KBM-7 (cell line): ENCODE measurements at regions not wholly inside any gene's neighbourhood (a gene's known extent, or its start where the extent isn't known, plus 50 kb on each side); places are given as distances from the start of the nearest gene placed in this dataset.
"Not testable (repeated sequence)": the region's sequence is repeated elsewhere in the genome, so short reads cannot be mapped to it uniquely, and the experiment has no call there.

Experiments
- DNase-seq: peaks from one replicate; pipeline ENCODE4 v3.0.0-alpha.2; 2015
- in situ Hi-C: fragments of 300-500 bp; cut with MboI; formaldehyde crosslinking; loops from 2 replicates; pipeline ENCODE4 v1.14.3; 2020; ENCODE audit warnings: low sequenced_read_pairs, low pct_unique_long_range_greater_than_20kb, mixed read lengths

DNA sequence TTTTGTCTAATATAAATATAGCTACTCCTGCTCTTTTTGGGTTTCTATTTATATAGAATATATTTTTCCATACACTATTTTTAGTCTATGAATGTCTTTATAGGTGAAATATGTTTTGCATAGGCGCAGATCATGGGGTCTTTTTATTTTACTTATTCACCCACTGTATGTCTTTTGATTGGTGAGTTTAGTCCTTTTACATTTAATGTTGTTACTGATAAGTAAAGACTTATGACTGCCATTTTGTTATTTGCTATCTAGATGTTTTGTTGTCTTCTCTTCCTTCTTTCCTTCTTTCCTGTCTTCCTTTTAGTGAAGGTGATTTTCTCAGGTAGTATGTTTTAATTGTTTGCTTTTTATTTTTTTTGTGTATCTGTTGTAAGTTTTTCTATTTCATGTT, 276.8 kb upstream of the CNTNAP2 start:
- DNase-seq = no peak
- in situ Hi-C loops = no loop called here

DNA sequence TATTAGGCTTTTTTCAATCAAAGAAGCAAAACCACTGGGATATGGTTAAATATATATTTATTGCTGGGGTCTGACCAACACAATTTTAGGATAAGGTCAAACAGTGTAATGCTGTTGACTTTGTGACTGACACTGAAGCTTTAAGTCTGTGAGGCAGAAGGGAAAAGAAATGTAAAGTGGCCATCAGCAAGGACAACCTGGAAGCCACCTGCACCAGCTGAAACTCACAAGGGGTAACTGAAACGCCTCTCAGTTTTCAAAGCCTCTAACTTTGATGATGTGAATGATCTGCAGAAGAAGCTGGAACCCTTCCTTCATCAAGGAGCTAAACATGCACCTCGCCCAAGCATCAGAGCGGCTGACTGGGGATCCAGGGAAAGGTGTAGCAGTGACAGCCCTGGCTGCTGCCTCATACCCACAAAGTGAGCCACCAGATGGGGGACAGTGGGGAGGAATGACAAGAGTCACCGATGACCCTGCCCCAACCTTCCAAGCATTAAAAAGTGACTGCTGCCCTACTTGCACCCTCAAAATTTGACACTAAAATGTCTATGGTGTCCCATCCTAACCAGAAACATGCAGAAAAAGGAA, 284.9 kb upstream of the CNTNAP2 start:
- no peak for DNase-seq
- in situ Hi-C loops = no loop called here

DNA sequence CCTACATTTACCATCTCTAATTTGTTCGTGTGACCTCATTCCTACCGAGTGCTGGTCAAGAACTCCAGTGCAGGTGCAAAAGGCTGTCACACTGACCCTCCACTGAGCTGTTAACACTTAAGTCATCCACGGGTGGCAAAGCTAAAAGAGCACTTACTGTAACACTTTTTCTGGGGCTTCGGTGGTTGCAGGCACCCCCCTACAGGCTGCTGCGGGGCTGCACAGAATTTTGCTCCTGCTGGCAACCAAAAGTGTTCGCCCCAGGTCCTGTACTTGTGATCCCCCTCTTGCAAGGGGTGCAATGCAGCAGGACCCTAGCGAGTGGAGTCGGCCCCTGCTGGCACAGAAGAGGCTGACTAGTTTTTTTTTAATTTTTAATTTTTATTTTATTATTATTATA, 298.9 kb upstream of the CNTNAP2 start:
- DNase-seq = no peak
- in situ Hi-C loops = no loop called here

DNA sequence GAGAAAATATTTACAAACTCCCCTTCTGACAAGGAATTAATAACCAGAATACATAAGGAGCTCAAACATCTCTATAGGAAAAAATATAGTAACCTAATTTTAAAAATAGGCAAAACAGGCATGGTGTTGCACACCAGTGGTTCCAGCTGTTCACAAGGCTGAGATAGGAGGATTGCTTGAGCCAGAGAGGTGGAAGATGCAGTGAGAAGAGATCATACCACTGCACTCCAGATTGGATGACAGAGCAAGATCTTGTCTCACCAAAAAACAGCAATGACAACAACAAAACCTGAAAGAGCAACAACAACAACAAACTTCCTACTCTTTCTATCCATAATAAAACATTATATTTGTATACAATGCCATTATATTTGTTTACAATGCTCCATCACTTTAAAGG, 304.4 kb upstream of the CNTNAP2 start:
- in situ Hi-C loops = no loop called here
- no peak for DNase-seq

DNA sequence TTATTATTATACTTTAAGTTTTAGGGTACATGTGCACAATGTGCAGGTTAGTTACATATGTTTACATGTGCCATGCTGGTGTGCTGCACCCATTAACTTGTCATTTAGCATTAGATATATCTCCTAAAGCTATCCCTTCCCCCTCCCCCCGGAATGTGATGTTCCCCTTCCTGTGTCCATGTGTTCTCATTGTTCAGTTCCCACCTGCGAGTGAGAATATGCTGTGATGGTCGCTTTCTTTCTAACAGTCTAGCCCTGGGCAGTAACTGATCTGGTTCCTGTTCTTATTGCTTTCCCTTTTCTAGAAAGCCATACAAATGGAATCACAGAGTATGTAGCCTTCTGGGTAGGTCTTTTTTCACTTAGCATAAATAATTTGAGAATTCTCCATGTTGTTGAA, 311.1 kb upstream of the CNTNAP2 start:
- DNase-seq, in situ Hi-C loops: not testable (repeated sequence)

DNA sequence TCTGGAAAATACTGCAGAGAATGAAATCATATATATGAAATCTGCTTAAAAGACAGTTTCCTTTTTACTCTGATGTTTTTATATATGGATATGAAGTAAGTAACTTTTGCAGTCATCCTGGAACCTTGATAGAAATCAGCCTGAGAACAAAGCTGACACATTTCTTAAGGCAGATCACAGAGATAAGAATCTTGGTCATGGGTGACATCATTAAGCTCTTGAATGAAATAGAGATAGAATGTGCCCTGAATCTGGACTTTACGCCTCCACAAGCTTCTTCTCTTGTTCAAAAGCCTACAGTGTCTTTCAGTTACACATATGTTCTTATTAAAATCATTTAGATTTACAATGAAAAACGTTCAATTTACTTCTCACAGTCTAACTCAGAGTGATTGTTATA, 319.1 kb upstream of the CNTNAP2 start:
- in situ Hi-C loops = no loop called here
- DNase-seq = no peak

DNA sequence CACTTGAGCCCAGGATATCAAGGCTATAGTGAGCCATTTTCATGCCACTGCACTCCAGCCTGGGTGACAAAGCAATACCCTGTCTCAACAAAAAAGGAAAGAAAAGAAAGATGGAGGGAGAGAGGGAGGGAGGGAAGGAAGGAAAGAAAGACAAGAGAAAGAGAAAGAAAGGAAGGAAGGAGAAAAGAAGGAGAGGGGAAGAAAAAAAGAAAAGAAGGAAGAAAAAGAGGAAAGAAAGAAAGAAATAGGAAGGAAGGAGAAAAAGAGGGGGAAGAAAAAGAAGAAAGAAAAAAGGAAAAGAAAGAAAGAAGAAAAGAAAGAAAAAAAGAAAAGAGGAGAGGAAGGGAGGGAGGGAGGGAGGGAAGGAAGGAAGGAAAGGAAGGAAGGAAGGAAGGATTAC, 321.5 kb upstream of the CNTNAP2 start:
- in situ Hi-C loops = no loop called here
- DNase-seq = no peak

DNA sequence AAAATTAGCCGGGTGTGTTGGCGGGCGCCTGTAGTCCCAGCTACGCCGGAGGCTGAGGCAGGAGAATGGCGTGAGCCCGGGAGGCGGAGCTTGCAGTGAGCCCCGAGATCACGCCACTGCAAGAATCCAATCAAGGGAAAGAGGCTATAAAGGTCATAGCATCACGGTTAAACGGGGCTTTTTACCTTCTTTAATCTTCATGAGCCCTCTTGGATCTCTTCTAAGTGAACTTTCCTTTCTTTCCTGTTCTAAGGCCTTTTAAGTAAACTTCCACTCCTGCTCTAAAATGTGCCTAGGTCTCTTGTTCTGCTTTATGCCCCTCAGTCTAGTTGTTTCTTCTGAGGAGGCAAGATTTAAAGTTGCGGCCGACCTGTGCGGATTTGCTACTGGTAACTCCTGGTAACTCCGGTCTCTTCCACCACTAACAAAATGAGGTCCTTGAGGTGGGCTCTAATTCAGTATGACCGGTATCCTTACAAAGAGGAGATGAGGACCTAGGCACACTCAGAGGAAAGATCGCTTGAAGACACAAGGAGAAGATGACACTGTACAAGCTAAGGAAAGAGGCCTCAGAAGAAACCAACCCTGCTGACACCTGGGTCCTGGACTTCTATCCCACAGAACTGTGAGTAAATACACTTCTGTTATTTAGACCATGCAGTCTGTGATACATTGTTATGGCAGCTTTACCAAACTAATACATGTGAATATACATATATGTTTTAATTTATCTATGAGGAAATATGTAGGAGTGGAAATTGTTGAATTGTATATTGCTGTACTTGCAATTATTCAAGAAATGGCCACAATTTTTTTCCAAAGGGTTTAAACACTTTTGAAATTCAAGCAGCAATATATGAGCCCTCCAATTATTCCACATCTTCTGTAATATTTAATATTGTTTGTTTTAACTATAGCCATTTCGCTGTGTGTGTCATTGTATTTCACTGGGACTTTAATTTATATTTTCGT, 331.5 kb upstream of the CNTNAP2 start:
- in situ Hi-C loops = no loop called here
- no peak for DNase-seq

DNA sequence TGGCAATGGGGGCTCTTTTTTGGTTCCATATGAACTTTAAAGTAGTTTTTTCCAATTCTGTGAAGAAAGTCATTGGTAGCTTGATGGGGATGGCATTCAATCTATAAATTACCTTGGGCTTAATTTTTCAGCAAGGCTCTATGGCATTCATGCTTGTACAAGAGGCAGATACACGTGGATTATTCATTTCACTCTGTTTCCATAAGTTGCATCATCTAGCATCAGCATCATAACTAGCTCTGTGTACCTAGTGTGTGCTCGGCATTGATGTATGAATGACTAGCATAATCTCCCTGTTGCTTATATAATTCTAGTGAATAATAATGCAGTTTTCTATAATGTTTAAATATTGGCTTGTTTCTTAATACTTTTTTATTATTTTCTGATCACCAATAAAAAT, 335.2 kb upstream of the CNTNAP2 start:
- DNase-seq, in situ Hi-C loops: not testable (repeated sequence)

DNA sequence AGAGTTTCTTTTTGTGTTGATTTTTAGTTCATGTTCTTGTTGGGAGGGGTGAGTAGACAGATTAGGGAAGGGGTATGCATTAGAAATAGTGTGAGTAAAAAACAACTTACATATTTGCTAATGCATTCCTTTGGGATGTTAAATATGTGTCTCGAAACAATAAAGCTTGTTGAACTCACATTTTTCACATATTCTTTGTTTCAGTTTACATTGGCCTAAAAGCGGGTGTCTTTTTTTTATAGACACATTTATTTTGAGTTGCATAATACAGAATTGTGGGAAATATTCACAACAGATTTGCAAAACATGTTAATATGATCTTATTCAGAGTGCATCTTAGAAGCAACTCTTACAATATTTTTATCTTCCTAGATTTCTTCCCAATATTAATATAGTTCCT, 337.5 kb upstream of the CNTNAP2 start:
- no peak for DNase-seq
- in situ Hi-C loops = no loop called here

DNA sequence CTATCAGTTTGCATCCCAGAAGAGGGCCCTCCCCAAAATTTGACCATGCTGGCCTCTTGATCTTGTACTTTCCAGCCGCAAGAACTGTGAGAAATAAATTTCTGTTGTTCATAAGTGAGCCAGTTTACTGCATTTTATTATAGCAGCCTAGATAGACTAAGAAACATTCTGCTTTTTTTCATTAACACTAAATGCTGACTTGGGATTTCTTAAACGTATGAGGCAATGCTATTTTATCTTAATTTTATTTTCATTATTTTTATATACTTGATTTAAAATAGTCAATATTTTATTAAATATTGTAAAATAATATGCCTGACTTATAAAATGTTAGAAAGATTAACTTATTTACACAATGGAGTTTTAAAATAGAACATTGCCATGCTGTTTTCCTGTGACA, 341.8 kb upstream of the CNTNAP2 start:
- in situ Hi-C loops = no loop called here

DNA sequence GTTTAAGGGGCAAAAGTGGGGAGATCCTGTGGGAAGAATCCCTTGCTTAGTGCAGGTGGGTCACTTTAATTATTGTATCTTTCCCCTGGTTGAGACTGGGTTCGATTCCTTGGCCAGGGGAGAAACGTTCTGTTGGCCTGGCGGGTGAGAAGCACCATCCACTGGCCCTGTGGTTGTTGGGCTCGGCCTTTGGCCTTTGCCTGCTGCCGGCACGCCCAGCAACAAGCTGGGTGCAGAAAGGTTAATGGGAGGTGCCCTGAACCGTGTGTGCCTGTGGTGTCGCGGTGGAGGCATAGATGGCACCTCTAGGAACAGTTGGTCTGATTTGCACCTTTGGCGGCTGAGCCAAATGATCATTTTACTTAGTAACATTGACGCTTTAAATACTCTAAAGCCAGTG, 363.6 kb upstream of the CNTNAP2 start:
- in situ Hi-C loops = no loop called here
- no peak for DNase-seq

More for the DNA sequence above, 341.8 kb upstream of the CNTNAP2 start:
- DNase-seq = no peak

DNA sequence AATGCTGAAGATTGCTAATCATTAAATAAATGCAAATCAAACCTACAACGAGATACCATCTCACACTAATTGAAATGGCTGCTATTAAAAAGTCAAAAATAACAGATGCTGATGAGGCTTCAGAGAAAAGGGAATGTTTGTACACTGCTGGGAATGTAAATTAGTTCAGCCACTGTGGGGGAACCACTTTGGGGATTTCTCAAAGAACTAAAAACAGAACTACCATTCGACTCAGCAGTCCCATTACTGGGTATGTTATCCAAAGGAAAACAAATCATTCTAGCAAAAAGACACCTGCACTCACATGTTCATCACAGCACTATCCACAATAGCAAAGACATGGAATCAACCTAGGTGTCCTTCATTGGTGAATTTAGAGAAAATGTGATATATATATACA, 379.0 kb upstream of the CNTNAP2 start:
- in situ Hi-C loops = no loop called here

DNA sequence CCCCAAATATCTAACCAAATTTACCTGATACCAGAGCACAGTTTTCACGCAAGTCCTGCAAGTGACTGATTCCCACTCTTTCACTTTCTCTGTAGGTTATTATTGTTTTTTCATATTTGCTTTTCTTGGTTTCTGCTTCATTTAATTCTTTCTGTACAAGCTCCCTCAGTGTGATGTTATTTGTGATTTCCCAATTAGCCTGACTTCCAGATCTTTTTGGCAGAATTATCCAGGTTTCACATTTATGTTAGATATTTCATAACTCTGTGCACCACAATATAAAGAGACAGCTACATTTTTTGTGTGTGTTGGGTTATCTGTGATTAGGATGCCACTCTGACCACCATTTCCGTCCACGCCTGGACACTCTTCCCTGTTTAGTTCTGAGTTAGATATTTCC, 381.5 kb upstream of the CNTNAP2 start:
- DNase-seq = no peak
- in situ Hi-C loops = no loop called here

More for the DNA sequence above, 379.0 kb upstream of the CNTNAP2 start:
- no peak for DNase-seq

DNA sequence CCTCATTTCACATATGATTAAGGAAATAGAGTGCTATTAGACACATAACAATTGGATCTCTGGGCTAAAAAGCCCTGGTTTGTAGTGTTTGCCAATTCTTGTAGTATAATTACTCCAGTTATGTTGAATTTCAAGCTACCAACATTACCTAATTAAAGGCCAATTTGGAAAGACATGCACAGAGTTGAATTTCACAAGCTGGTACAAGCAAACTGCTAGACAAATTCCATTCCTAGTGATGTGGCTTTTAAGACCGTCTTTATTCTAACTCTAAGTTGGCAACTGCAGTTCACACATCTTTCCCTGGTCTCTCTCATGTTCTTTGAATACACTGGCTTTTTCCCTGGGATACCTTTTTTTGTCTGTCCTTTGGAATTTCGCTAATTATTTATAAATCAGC, 384.1 kb upstream of the CNTNAP2 start:
- in situ Hi-C loops = no loop called here
- no peak for DNase-seq

DNA sequence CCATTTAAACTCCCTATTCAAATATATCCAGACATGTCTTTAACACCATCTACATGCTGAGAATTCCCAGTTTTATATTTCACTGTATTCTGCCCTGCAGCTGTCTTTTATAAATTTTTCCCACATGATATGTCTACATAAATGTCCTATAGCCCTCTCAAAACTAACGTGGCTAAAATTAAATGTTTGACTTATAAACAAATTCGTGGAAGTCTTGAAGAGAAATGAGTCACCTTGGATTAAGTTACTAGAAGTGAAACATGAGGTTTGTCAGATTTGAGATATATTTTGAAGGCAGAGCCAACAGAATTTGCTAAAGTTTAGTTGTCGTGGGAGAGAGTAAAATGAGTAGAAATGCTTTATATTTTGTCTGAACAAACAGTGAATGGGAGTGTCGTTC, 386.9 kb upstream of the CNTNAP2 start:
- no peak for DNase-seq
- in situ Hi-C loops = no loop called here

DNA sequence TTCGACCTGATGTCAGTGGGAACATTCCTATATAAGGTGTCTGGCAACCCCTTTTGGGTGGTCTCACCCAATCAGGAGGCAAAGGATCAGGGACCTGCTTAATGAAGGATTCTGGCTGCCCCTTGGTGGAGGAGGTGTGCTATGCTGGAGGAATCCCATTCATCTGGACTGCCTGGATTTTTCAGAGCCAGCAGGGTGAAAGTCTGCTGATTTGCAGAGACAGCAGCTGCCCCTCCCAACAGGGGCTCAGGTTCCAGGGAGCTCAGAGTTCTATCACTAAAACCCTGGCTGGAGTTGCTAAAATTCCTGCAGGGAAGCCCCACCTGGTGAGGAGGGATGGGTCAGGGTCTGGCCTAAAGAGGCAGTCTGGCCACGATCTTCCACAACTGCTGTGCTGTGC, 398.5 kb upstream of the CNTNAP2 start:
- DNase-seq = no peak
- in situ Hi-C loops = no loop called here

DNA sequence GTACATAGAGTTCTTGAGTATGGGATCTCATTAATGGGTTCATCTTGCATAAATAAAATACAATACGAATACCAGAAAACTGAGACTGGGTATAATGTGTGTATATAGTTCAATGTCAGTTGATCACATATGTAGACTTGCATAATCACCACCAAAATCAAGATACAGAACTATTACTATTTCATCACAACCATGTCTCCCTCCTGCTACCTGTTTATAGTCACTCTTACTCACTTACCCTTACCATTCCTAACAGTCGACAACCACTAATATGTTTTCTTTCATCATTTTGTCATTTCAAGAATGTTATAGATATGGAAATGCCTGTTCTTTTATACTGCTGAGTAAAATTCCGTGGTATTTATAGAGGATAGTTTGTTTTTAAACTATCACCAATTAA, 416.1 kb upstream of the CNTNAP2 start:
- no peak for DNase-seq
- in situ Hi-C loops = no loop called here

DNA sequence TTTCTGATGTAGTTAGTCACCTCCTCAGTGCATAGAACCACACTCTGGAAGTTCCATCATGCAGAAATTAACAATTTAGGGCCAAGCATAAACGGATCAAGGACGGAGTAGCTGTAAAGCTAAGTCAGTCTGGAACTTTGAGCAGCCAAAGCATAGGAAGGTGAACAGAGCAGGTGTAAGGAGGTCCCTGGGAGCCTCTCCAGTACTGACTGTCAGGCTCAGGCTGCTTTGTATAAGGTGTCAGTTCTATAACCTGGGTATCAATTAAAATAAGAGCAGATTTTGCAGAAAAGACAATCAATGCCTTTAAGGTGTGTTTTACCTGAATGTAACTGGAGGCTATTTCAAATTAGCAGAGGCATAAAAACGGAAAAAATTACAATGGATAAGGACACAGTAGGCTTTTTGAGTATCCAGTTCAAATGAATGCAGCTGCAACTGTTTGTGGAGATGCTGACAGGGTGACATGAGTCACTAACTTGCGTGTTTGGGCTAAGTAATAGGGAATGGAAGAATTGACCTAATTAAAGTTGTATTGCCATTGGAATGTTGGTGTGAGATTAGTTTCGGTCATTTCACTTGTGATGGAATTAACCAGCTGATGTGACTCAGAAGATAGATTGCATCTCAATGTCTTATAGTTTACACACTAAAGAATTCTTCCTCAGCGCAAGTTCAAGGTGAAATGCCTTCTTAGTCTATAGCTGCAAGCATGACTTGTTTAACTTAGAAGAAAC, 417.9 kb upstream of the CNTNAP2 start:
- in situ Hi-C loops = no loop called here
- DNase-seq = no peak
